ENCODE measurements at regions not wholly inside any gene's neighbourhood (a gene's known extent, or its start where the extent isn't known, plus 50 kb on each side); places are given as distances from the start of the nearest gene placed in this dataset.

DNA sequence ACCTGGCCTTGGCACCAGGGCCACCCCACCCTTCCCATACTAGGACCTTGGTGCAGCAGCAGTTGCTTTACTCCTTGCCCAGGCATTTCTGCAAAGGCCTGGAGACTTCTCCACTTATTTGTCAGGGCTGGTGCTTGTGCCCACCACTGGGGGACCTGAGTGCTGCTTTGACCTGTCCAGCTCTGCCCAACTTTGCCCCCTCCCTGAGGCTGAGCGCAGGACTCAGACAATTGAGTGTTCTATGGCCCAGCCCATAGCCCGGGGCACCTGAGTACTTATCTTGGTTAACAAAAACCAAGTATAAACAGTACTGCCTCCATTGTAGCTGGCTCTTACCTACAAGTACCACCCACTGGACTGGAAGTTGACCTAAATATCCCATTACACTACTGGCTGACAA lies 406.1 kb upstream of the CHD1 start:
- no peak overlapping the region for H3K9ac ChIP-seq
- H3K27ac ChIP-seq: no peak overlapping the region
- H3K4me2 ChIP-seq: no peak overlapping the region
- H3K79me2 ChIP-seq (ENCODE audit: insufficient read depth, low read depth): no peaks in the 10 kb centered on the region
- no peaks in the 10 kb centered on the region for H3K36me3 ChIP-seq (ENCODE audit: insufficient read depth)
- no peak overlapping the region for H2AFZ ChIP-seq (ENCODE audit: low read depth)
- no peaks in the 10 kb centered on the region for H4K20me1 ChIP-seq (ENCODE audit: insufficient read depth)
- no peak overlapping the region for H3K4me3 ChIP-seq (IDR thresholded peaks at IDR 0.05; ENCODE audit: insufficient read depth, low read depth, low read length)
- TF ChIP-seq, protein P1, sequence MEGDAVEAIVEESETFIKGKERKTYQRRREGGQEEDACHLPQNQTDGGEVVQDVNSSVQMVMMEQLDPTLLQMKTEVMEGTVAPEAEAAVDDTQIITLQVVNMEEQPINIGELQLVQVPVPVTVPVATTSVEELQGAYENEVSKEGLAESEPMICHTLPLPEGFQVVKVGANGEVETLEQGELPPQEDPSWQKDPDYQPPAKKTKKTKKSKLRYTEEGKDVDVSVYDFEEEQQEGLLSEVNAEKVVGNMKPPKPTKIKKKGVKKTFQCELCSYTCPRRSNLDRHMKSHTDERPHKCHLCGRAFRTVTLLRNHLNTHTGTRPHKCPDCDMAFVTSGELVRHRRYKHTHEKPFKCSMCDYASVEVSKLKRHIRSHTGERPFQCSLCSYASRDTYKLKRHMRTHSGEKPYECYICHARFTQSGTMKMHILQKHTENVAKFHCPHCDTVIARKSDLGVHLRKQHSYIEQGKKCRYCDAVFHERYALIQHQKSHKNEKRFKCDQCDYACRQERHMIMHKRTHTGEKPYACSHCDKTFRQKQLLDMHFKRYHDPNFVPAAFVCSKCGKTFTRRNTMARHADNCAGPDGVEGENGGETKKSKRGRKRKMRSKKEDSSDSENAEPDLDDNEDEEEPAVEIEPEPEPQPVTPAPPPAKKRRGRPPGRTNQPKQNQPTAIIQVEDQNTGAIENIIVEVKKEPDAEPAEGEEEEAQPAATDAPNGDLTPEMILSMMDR (conservative IDR thresholded peaks at IDR 0.05; ENCODE audit: low read depth, low read length): no peak
- no peaks in the 10 kb centered on the region for H3K4me1 ChIP-seq (ENCODE audit: low read depth, poor library complexity, severe bottlenecking)
- no peaks in the 10 kb centered on the region for H3K27me3 ChIP-seq (ENCODE audit: insufficient read depth, low read depth)

DNA sequence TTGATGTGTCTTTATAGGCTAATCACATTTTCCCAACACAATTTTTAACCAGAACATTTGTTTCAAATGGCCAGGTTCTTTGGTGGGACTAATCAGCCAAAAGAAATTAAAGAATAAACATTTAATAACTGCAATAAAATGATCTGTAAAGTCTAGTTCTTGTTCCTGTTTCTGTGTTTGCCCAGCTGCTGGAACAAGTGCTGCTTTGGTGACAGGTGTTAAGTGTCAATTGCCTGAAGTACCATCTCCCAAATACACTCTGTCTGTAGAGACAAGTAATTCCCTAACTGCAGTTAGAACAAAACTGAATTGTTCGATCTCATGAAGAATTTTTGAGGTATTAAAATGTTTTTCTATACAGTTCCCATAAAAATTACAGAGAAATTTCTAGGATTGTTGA lies 402.3 kb upstream of the CHD1 start:
- no peaks in the 10 kb centered on the region for H3K27me3 ChIP-seq (ENCODE audit: insufficient read depth, low read depth)
- no peaks in the 10 kb centered on the region for H3K4me1 ChIP-seq (ENCODE audit: low read depth, poor library complexity, severe bottlenecking)
- H3K27ac ChIP-seq: no peak overlapping the region
- H3K9ac ChIP-seq: no peak overlapping the region
- TF ChIP-seq, protein P1 (conservative IDR thresholded peaks at IDR 0.05; ENCODE audit: low read depth, low read length): no peak
- H3K79me2 ChIP-seq (ENCODE audit: insufficient read depth, low read depth): no peaks in the 10 kb centered on the region
- H4K20me1 ChIP-seq (ENCODE audit: insufficient read depth): no peaks in the 10 kb centered on the region
- no peak overlapping the region for H3K4me3 ChIP-seq (IDR thresholded peaks at IDR 0.05; ENCODE audit: insufficient read depth, low read depth, low read length)
- no peak overlapping the region for H2AFZ ChIP-seq (ENCODE audit: low read depth)
- no peak overlapping the region for H3K4me2 ChIP-seq
- no peaks in the 10 kb centered on the region for H3K36me3 ChIP-seq (ENCODE audit: insufficient read depth)

DNA sequence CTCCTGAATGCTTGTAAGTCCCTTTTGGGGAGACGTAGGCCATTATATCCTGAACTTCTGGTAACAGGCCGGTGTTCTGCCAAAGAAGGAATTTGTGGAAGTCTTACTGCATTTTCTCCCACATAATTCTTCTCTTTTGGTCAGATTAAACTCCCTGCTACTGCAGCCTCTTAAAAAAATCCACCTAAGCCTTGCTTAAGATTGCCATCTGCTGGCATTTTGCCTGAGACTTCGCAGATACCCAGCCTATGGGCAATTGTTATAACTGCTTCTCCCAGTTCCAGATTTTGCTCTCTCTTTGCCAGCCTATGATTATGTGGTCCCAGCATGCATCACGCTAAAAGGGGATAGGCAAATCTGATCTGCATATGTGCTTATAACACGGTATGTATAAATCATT lies 391.6 kb upstream of the CHD1 start:
- H3K27ac ChIP-seq: no peak overlapping the region
- H2AFZ ChIP-seq (ENCODE audit: low read depth): no peak overlapping the region
- TF ChIP-seq, protein P1 (conservative IDR thresholded peaks at IDR 0.05; ENCODE audit: low read depth, low read length): no peak

DNA sequence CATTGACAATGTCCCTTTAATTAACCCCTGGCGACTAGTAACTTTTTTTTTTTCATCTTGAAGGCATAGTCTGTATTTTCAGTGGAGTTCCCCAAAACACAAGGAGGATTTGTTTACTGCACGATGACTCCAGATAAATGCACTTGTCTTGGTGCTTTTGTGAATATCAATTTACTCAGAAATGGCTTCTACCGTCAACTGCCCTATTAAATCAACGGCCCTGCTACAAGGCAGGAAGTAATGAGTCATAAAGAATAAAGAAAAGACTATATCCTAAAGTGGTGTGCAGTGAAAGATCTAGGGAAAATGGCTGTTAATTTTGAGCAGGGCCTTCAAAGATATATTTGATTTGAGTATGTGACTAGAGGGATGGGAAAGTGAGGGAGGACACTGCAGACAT lies 388.3 kb upstream of the CHD1 start:
- Histone ChIP-seq H3K4me3 (IDR thresholded peaks at IDR 0.05; ENCODE audit: insufficient read depth, low read depth, low read length) (no peak overlapping the region), H4K20me1 (ENCODE audit: insufficient read depth) (no peaks in the 10 kb centered on the region), H3K36me3 (ENCODE audit: insufficient read depth) (no peaks in the 10 kb centered on the region), H3K4me2 (no peak overlapping the region), H2AFZ (ENCODE audit: low read depth) (no peak overlapping the region), H3K27me3 (ENCODE audit: insufficient read depth, low read depth) (no peaks in the 10 kb centered on the region), H3K4me1 (ENCODE audit: low read depth, poor library complexity, severe bottlenecking) (no peaks in the 10 kb centered on the region), H3K79me2 (ENCODE audit: insufficient read depth, low read depth) (no peaks in the 10 kb centered on the region), H3K27ac (no peak overlapping the region), H3K9ac (no peak overlapping the region)
- TF ChIP-seq, protein P1 (conservative IDR thresholded peaks at IDR 0.05; ENCODE audit: low read depth, low read length): no peak

More for the DNA sequence above, 391.6 kb upstream of the CHD1 start:
- Histone ChIP-seq H3K79me2 (ENCODE audit: insufficient read depth, low read depth) (no peaks in the 10 kb centered on the region), H4K20me1 (ENCODE audit: insufficient read depth) (no peaks in the 10 kb centered on the region), H3K36me3 (ENCODE audit: insufficient read depth) (no peaks in the 10 kb centered on the region), H3K4me1 (ENCODE audit: low read depth, poor library complexity, severe bottlenecking) (no peaks in the 10 kb centered on the region), H3K27me3 (ENCODE audit: insufficient read depth, low read depth) (no peaks in the 10 kb centered on the region), H3K4me2 (no peak overlapping the region), H3K9ac (no peak overlapping the region), H3K4me3 (IDR thresholded peaks at IDR 0.05; ENCODE audit: insufficient read depth, low read depth, low read length) (no peak overlapping the region)

All from KMS-11 (cell line).